ENCODE measurements at regions not wholly inside any gene's neighbourhood (a gene's known extent, or its start where the extent isn't known, plus 50 kb on each side); places are given as distances from the start of the nearest gene placed in this dataset.

- TF ChIP-seq RAD51 (IDR thresholded peaks at IDR 0.05; ENCODE audit: borderline replicate concordance, low read depth) (no peak), SRSF1 (IDR thresholded peaks at IDR 0.05; ENCODE audit: low read depth, low read length) (no peak), JUN (IDR thresholded peaks at IDR 0.05; ENCODE audit: borderline replicate concordance, low read depth, low read length) (no peak), JUN (CRISPR knock-in tag; IDR thresholded peaks at IDR 0.05; ENCODE audit: borderline replicate concordance) (no peak), NBN (IDR thresholded peaks at IDR 0.05; ENCODE audit: low read depth) (no peak), EZH2 (IDR thresholded peaks at IDR 0.05; ENCODE audit: borderline replicate concordance, low read depth, low read length) (no peak), CTCF (IDR thresholded peaks at IDR 0.05 in 2 of 3, conservative IDR thresholded peaks at IDR 0.05 in 1 of 3; ENCODE audit: insufficient read depth in 2 of 3, low read depth in 1 of 3, low read length in 3 of 3) (no peak)
Observed at GRCh38 chr3:166388321-166388720, 551.1 kb upstream of the BCHE start.

All from K562 (cell line).